IMR-90 (cell line): ENCODE measurements at regions not wholly inside any gene's neighbourhood (a gene's known extent, or its start where the extent isn't known, plus 50 kb on each side); places are given as distances from the start of the nearest gene placed in this dataset.

Experiments
- ATAC-seq: fragments of 200-7000 bp; cut with Tn5 transposase; 2 replicates; pipeline ENCODE4 v1.9.1; 2020; ENCODE audit warnings: low read depth, mild to moderate bottlenecking, moderate library complexity
- BruUV-seq: library from RNA; stranded (reverse); fragments of 400-500 nt; replicated peaks from 2 replicates; lab custom pipeline; 2021; lab: Mats Ljungman, UMichigan
- CTCF ChIA-PET: fragments of 300-600 bp; formaldehyde crosslinking; extraction: SDS; loops from one replicate; lab custom pipeline; 2021; ENCODE audit warnings: antibody characterized with exemption; lab: Yijun Ruan, JAX
- POLR2A ChIA-PET: fragments of 300-600 bp; sonication (Branson Sonifier 250); formaldehyde crosslinking; loops from one replicate; lab custom pipeline; 2022; ENCODE audit warnings: antibody characterized with exemption; ENCODE audit not compliant: unreplicated experiment; lab: Charles Lee
- DNase-seq: peaks from one replicate; pipeline ENCODE4 v3.0.0; 2013
- H2AFZ ChIP-seq: replicated peaks from 2 replicates; pipeline ENCODE3; 2013; ENCODE audit warnings: low read length, mild to moderate bottlenecking; ENCODE audit not compliant: poor library complexity
- H2AK5ac ChIP-seq: 2 replicates; pipeline ENCODE4 v1.6.1; 2013; ENCODE audit warnings: low read depth, low read length, inconsistent platforms
- H2AK9ac ChIP-seq: replicated peaks from 2 replicates; pipeline ENCODE3; 2013; ENCODE audit warnings: mild to moderate bottlenecking, low read depth, low read length, moderate library complexity; ENCODE audit not compliant: poor library complexity
- H2BK120ac ChIP-seq: 2 replicates; pipeline ENCODE4 v1.6.1; 2013; ENCODE audit warnings: low read depth, low read length, inconsistent platforms
- H2BK15ac ChIP-seq: 3 replicates; pipeline ENCODE4 v1.6.1; 2013; ENCODE audit warnings: low read depth, low read length, inconsistent platforms
- H2BK20ac ChIP-seq: 2 replicates; pipeline ENCODE4 v1.6.1; 2013; ENCODE audit warnings: low read depth, mild to moderate bottlenecking, inconsistent platforms, low read length, moderate library complexity
- H2BK5ac ChIP-seq: 2 replicates; pipeline ENCODE4 v1.6.1; 2013; ENCODE audit warnings: mild to moderate bottlenecking, low read depth, low read length, inconsistent platforms; ENCODE audit not compliant: poor library complexity, severe bottlenecking
- H3K14ac ChIP-seq: replicated peaks from 2 replicates; pipeline ENCODE4 v1.6.1; 2013; ENCODE audit warnings: low read depth, low read length, inconsistent platforms
- H3K18ac ChIP-seq: 2 replicates; pipeline ENCODE4 v1.6.1; 2013; ENCODE audit warnings: low read depth, low read length, control low read depth
- H3K23ac ChIP-seq: 2 replicates; pipeline ENCODE4 v1.6.1; 2013; ENCODE audit warnings: low read depth, low read length, inconsistent platforms
- H3K27ac ChIP-seq: 2 replicates; pipeline ENCODE4 v1.5.1; 2013; ENCODE audit warnings: mild to moderate bottlenecking, control low read depth, low read length; ENCODE audit not compliant: insufficient read depth
- H3K27me3 ChIP-seq: 2 replicates; pipeline ENCODE4 v1.6.1; 2013; ENCODE audit warnings: low read length; ENCODE audit not compliant: control insufficient read depth, insufficient read depth
- H3K36me3 ChIP-seq: 2 replicates; pipeline ENCODE4 v1.6.1; 2013; ENCODE audit warnings: low read length, mixed read lengths; ENCODE audit not compliant: control insufficient read depth, insufficient read depth
- H3K4ac ChIP-seq: 2 replicates; pipeline ENCODE4 v1.6.1; 2013; ENCODE audit warnings: low read depth, low read length, inconsistent platforms
- H3K4me1 ChIP-seq: 2 replicates; pipeline ENCODE4 v1.6.1; 2013; ENCODE audit warnings: low read length, mixed read lengths; ENCODE audit not compliant: control insufficient read depth, insufficient read depth
- H3K4me2 ChIP-seq: 2 replicates; pipeline ENCODE4 v1.6.1; 2013; ENCODE audit warnings: low read depth, mild to moderate bottlenecking, control low read depth, low read length, moderate library complexity
- H3K4me3 ChIP-seq: 2 replicates; pipeline ENCODE4 v1.5.1; 2013; ENCODE audit warnings: low read depth, mild to moderate bottlenecking, control low read depth, low read length, moderate library complexity; ENCODE audit not compliant: insufficient read depth
- H3K56ac ChIP-seq: 2 replicates; pipeline ENCODE4 v1.6.1; 2013; ENCODE audit warnings: low read length, inconsistent platforms; ENCODE audit not compliant: insufficient read depth; ENCODE audit errors: extremely low read depth
- H3K79me1 ChIP-seq, 2 experiments: 2 replicates each; pipeline ENCODE4 v1.6.1; 2013; ENCODE audit warnings: low read length in 2 of 2, inconsistent platforms in 1 of 2, low read depth in 1 of 2
- H3K9ac ChIP-seq: 2 replicates; pipeline ENCODE4 v1.6.1; 2013; ENCODE audit warnings: low read depth, low read length, control low read depth
- H3K9me1 ChIP-seq: 2 replicates; pipeline ENCODE4 v1.6.1; 2013; ENCODE audit warnings: low read length, inconsistent platforms; ENCODE audit not compliant: insufficient read depth
- H3K9me3 ChIP-seq: 2 replicates; pipeline ENCODE4 v1.6.1; 2013; ENCODE audit warnings: low read length; ENCODE audit not compliant: control insufficient read depth, insufficient read depth
- H4K20me1 ChIP-seq: 2 replicates; pipeline ENCODE4 v1.6.1; 2013; ENCODE audit warnings: low read length, inconsistent platforms; ENCODE audit not compliant: insufficient read depth
- H4K5ac ChIP-seq: 2 replicates; pipeline ENCODE4 v1.6.1; 2013; ENCODE audit warnings: mild to moderate bottlenecking, low read depth, low read length, control low read depth
- H4K8ac ChIP-seq, 2 experiments: 2 replicates each; pipeline ENCODE4 v1.6.1; 2013; ENCODE audit warnings: low read depth in 2 of 2, low read length in 2 of 2, control low read depth in 1 of 2, inconsistent platforms in 1 of 2
- H4K91ac ChIP-seq: 2 replicates; pipeline ENCODE4 v1.6.1; 2013; ENCODE audit warnings: low read depth, low read length, inconsistent platforms; ENCODE audit not compliant: insufficient read depth
- BHLHE40 ChIP-seq: fragments of 150-350 bp; IDR thresholded peaks from 2 replicates; pipeline ENCODE4 v1.6.1; 2016; ENCODE audit warnings: mild to moderate bottlenecking, low read depth, low read length
- CEBPB ChIP-seq: IDR thresholded peaks from 2 replicates; pipeline ENCODE4 v1.6.1; 2012; ENCODE audit warnings: low read depth, low read length, improper control_type of control experiment
- WGBS, 2 experiments: methylation state at CpG; one replicate each; pipeline versions ENCODE4 v1.1.5 to v1.1.7; 2013; ENCODE audit warnings: missing lambda C conversion rate in 2 of 2; ENCODE audit not compliant: insufficient read length in 1 of 2; ENCODE audit errors: extremely low coverage in 2 of 2; 5-methylcytosine and 5-hydroxymethylcytosine counted together
- dilution Hi-C: fragments of 300-500 bp; cut with HindIII; formaldehyde crosslinking; loops from one replicate; pipeline ENCODE4 v1.14.3; 2018; ENCODE audit warnings: low sequenced_read_pairs; ENCODE audit not compliant: unreplicated experiment
- in situ Hi-C: fragments of 300-500 bp; cut with MboI; formaldehyde crosslinking; loops from 3 replicates; pipeline ENCODE4 v1.14.3; 2019; ENCODE audit warnings: low sequenced_read_pairs, inconsistent platforms, mixed read lengths
- intact Hi-C: fragments of 100-400 bp; cut with micrococcal nuclease; formaldehyde crosslinking; loops from 2 replicates; pipeline ENCODE4 v1.10.0; 2022

- dilution Hi-C loops: no loop called here
- TF ChIP-seq BHLHE40: no peak
- peak; percentile 54; the same call in 1 of the 2 replicates for TF ChIP-seq CEBPB
- H3K4me3 ChIP-seq: no peak overlapping the region
- no peak overlapping the region for H4K91ac ChIP-seq
- DNase-seq (peak; percentile 30), ATAC-seq (no peak)
- BruUV-seq: no TSS peak
- no peak overlapping the region for H4K5ac ChIP-seq
- H3K4ac ChIP-seq: no peak overlapping the region
- no peak overlapping the region for H2BK120ac ChIP-seq
- H3K4me2 ChIP-seq: no peak overlapping the region
- no peaks in the 10 kb centered on the region for H3K27me3 ChIP-seq
- no peak overlapping the region for H2BK20ac ChIP-seq
- no peak overlapping the region for H2BK5ac ChIP-seq
- H3K27ac ChIP-seq: no peak overlapping the region
- H3K4me1 ChIP-seq: peaks cover 8% of the 10 kb centered on the region
- peaks cover 3% of the 10 kb centered on the region; the same call in 1 of the 2 replicates for H3K9me1 ChIP-seq
- H2AK9ac ChIP-seq: peak overlapping the region; percentile 34
- H2AFZ ChIP-seq: no peak overlapping the region
- no peak overlapping the region for H3K9ac ChIP-seq
- no peaks in the 10 kb centered on the region for H3K79me1 ChIP-seq
- no peak overlapping the region for H3K23ac ChIP-seq
- no peak overlapping the region for H4K8ac ChIP-seq
- CTCF ChIA-PET: interaction anchor here (0.6 kb wide), 1 partner anchor 1618 kb away, joined by 5 read pairs; no protein-coding TSS in a partner anchor
- in situ Hi-C loops: no loop called here
- WGBS, 2 experiments: 87% methylated on average over 4 of the region's 8 CpGs; no CpG with 5 or more reads in 1 of the 2 experiments
- 0 out of 2 replicates have a peak overlapping the region, but pooled peaks have one; percentile 1 for H3K14ac ChIP-seq
- H2AK5ac ChIP-seq: peak overlapping the region; percentile 43; the same call in 1 of the 2 replicates
- H4K20me1 ChIP-seq: no peaks in the 10 kb centered on the region
- H3K56ac ChIP-seq: no peak overlapping the region
- intact Hi-C loops: no loop called here
- H3K36me3 ChIP-seq: no peaks in the 10 kb centered on the region
- H3K18ac ChIP-seq: no peak overlapping the region
- no peak overlapping the region for H2BK15ac ChIP-seq
- POLR2A ChIA-PET: no interaction called here
- no peaks in the 10 kb centered on the region for H3K9me3 ChIP-seq
Observed at GRCh38 chr6:14758421-14759081, 487.3 kb upstream of the JARID2 start.
